ENCODE measurements at regions not wholly inside any gene's neighbourhood (a gene's known extent, or its start where the extent isn't known, plus 50 kb on each side); places are given as distances from the start of the nearest gene placed in this dataset.

- peak in 1 of 4 donors; percentile 37 for DNase-seq (ENCODE audit: low read depth in 4 of 4, low spot score in 3 of 4)
Observed at GRCh38 chr14:23694949-23695663, 58.9 kb downstream of the DHRS2 start.

- peak in 1 of 4 donors; percentile 29 for DNase-seq (ENCODE audit: low read depth in 4 of 4, low spot score in 3 of 4)
Observed at GRCh38 chr14:23695664-23695999, 59.5 kb downstream of the DHRS2 start.

GRCh38 chr14:23696701-23697239 lies 60.6 kb downstream of the DHRS2 start:
- no peak for DNase-seq (ENCODE audit: low read depth in 4 of 4, low spot score in 3 of 4)

GRCh38 chr14:23697680-23698079 lies 61.5 kb downstream of the DHRS2 start:
- DNase-seq (ENCODE audit: low read depth in 4 of 4, low spot score in 3 of 4): no peak

GRCh38 chr14:23702656-23703426 lies 66.7 kb downstream of the DHRS2 start:
- DNase-seq (ENCODE audit: low read depth in 4 of 4, low spot score in 3 of 4): no peak

- DNase-seq (ENCODE audit: low read depth in 4 of 4, low spot score in 3 of 4): no peak
Observed at GRCh38 chr14:23704890-23705289, 68.7 kb downstream of the DHRS2 start.

- no peak for DNase-seq (ENCODE audit: low read depth in 4 of 4, low spot score in 3 of 4)
Observed at GRCh38 chr14:23707415-23707814, 71.3 kb downstream of the DHRS2 start.

- DNase-seq (ENCODE audit: low read depth in 4 of 4, low spot score in 3 of 4): no peak
Observed at GRCh38 chr14:23708343-23708742, 72.2 kb downstream of the DHRS2 start.

- no peak for DNase-seq (ENCODE audit: low read depth in 4 of 4, low spot score in 3 of 4)
Observed at GRCh38 chr14:23709923-23710322, 73.8 kb downstream of the DHRS2 start.

GRCh38 chr14:23712287-23712686 lies 76.1 kb downstream of the DHRS2 start:
- DNase-seq (ENCODE audit: low read depth in 4 of 4, low spot score in 3 of 4): no peak

GRCh38 chr14:23719225-23719985 lies 83.2 kb downstream of the DHRS2 start:
- DNase-seq (ENCODE audit: low read depth in 4 of 4, low spot score in 3 of 4): no peak

- DNase-seq (ENCODE audit: low read depth in 4 of 4, low spot score in 3 of 4): no peak
Observed at GRCh38 chr14:23722675-23723074, 86.5 kb downstream of the DHRS2 start.

GRCh38 chr14:23723911-23724310 lies 87.7 kb downstream of the DHRS2 start:
- no peak for DNase-seq (ENCODE audit: low read depth in 4 of 4, low spot score in 3 of 4)

- no peak for DNase-seq (ENCODE audit: low read depth in 4 of 4, low spot score in 3 of 4)
Observed at GRCh38 chr14:23725528-23725927, 89.4 kb downstream of the DHRS2 start.

- no peak for DNase-seq (ENCODE audit: low read depth in 4 of 4, low spot score in 3 of 4)
Observed at GRCh38 chr14:23725980-23726710, 90.0 kb downstream of the DHRS2 start.

- peak in 1 of 4 donors; percentile 20 for DNase-seq (ENCODE audit: low read depth in 4 of 4, low spot score in 3 of 4)
Observed at GRCh38 chr14:23727566-23728335, 91.6 kb downstream of the DHRS2 start.

GRCh38 chr14:23728791-23729190 lies 92.6 kb downstream of the DHRS2 start:
- no peak for DNase-seq (ENCODE audit: low read depth in 4 of 4, low spot score in 3 of 4)

GRCh38 chr14:23729720-23730387 lies 93.7 kb downstream of the DHRS2 start:
- DNase-seq (ENCODE audit: low read depth in 4 of 4, low spot score in 3 of 4): no peak

GRCh38 chr14:23735394-23735793 lies 99.2 kb downstream of the DHRS2 start:
- DNase-seq (ENCODE audit: low read depth in 4 of 4, low spot score in 3 of 4): no peak

Data from right renal pelvis (tissue), 4 donors.